H9 (cell line): ENCODE measurements at regions not wholly inside any gene's neighbourhood (a gene's known extent, or its start where the extent isn't known, plus 50 kb on each side); places are given as distances from the start of the nearest gene placed in this dataset.

Experiments used
- DNase-seq: peaks from one replicate; pipeline ENCODE4 v3.0.0-alpha.2; 2017
- H2AFZ ChIP-seq: one replicate; pipeline ENCODE4 v1.6.1; 2013; ENCODE audit warnings: mild to moderate bottlenecking, low read length, control low read depth, moderate library complexity
- H2AK5ac ChIP-seq: 2 replicates; pipeline ENCODE4 v1.6.1; 2013; ENCODE audit warnings: low read length, control low read depth, mixed read lengths; ENCODE audit not compliant: insufficient read length
- H2BK120ac ChIP-seq: one replicate; pipeline ENCODE4 v1.6.1; 2013; ENCODE audit warnings: low read depth, mild to moderate bottlenecking, low read length, control low read depth, inconsistent platforms; ENCODE audit not compliant: poor library complexity, severe bottlenecking
- H2BK12ac ChIP-seq: 2 replicates; pipeline ENCODE4 v1.6.1; 2013; ENCODE audit warnings: low read length, control low read depth, mixed read lengths, low read depth; ENCODE audit not compliant: insufficient read length
- H2BK15ac ChIP-seq: 2 replicates; pipeline ENCODE4 v1.6.1; 2013; ENCODE audit warnings: low read depth, low read length, control low read depth
- H2BK20ac ChIP-seq: one replicate; pipeline ENCODE4 v1.6.1; 2013; ENCODE audit warnings: low read depth, mild to moderate bottlenecking, low read length, control low read depth, inconsistent platforms; ENCODE audit not compliant: poor library complexity, severe bottlenecking
- H2BK5ac ChIP-seq: 2 replicates; pipeline ENCODE4 v1.6.1; 2013; ENCODE audit warnings: low read length, control low read depth, mixed read lengths; ENCODE audit not compliant: insufficient read length
- H3K14ac ChIP-seq: 2 replicates; pipeline ENCODE4 v1.6.1; 2013; ENCODE audit warnings: low read length, control low read depth; ENCODE audit not compliant: insufficient read depth
- H3K18ac ChIP-seq: 2 replicates; pipeline ENCODE4 v1.6.1; 2013; ENCODE audit warnings: low read depth, mild to moderate bottlenecking, mixed read lengths, low read length, control low read depth; ENCODE audit not compliant: insufficient read length
- H3K23ac ChIP-seq: 2 replicates; pipeline ENCODE4 v1.6.1; 2013; ENCODE audit warnings: low read length, control low read depth, mixed read lengths, low read depth; ENCODE audit not compliant: insufficient read length
- H3K23me2 ChIP-seq: 2 replicates; pipeline ENCODE4 v1.6.1; 2013; ENCODE audit warnings: low read depth, mild to moderate bottlenecking, mixed read lengths, low read length, control low read depth; ENCODE audit not compliant: insufficient read length, poor library complexity, severe bottlenecking
- H3K27ac ChIP-seq: 2 replicates; pipeline ENCODE4 v1.5.1; 2013; ENCODE audit warnings: low read length, control low read depth, mixed read lengths, low read depth; ENCODE audit not compliant: insufficient read length
- H3K27me3 ChIP-seq: 2 replicates; pipeline ENCODE4 v1.6.1; 2013; ENCODE audit warnings: low read length, control low read depth, inconsistent platforms; ENCODE audit not compliant: insufficient read depth
- H3K4ac ChIP-seq: 2 replicates; pipeline ENCODE4 v1.6.1; 2013; ENCODE audit warnings: low read depth, mild to moderate bottlenecking, control low read depth, inconsistent platforms, low read length, moderate library complexity
- H3K4me1 ChIP-seq: 2 replicates; pipeline ENCODE4 v1.6.1; 2013; ENCODE audit warnings: low read length, control low read depth, inconsistent platforms; ENCODE audit not compliant: insufficient read depth
- H3K4me2 ChIP-seq: 2 replicates; pipeline ENCODE4 v1.6.1; 2013; ENCODE audit warnings: low read length, control low read depth, mixed read lengths; ENCODE audit not compliant: insufficient read length, insufficient read depth
- H3K56ac ChIP-seq: 2 replicates; pipeline ENCODE4 v1.6.1; 2013; ENCODE audit warnings: low read depth, mild to moderate bottlenecking, mixed read lengths, low read length, control low read depth; ENCODE audit not compliant: insufficient read length
- H3K79me1 ChIP-seq: 2 replicates; pipeline ENCODE4 v1.6.1; 2013; ENCODE audit warnings: low read depth, mild to moderate bottlenecking, moderate library complexity, low read length, control low read depth, inconsistent platforms; ENCODE audit not compliant: insufficient read depth, poor library complexity, severe bottlenecking
- H3K79me2 ChIP-seq: 2 replicates; pipeline ENCODE4 v1.6.1; 2013; ENCODE audit warnings: low read length, control low read depth, inconsistent platforms; ENCODE audit not compliant: insufficient read depth
- H3K9ac ChIP-seq: 2 replicates; pipeline ENCODE4 v1.6.1; 2013; ENCODE audit warnings: low read length, control low read depth, mixed read lengths; ENCODE audit not compliant: insufficient read length; ENCODE audit errors: extremely low read depth
- H3K9me3 ChIP-seq: one replicate; pipeline ENCODE4 v1.6.1; 2013; ENCODE audit warnings: low read depth, low read length, inconsistent platforms; ENCODE audit not compliant: control insufficient read depth
- H3T11ph ChIP-seq: one replicate; pipeline ENCODE4 v1.6.1; 2013; ENCODE audit warnings: mild to moderate bottlenecking, low read length, control low read depth, inconsistent platforms
- H4K20me1 ChIP-seq: one replicate; pipeline ENCODE4 v1.6.1; 2013; ENCODE audit not compliant: control insufficient read depth, insufficient read length, insufficient read depth
- H4K5ac ChIP-seq: 2 replicates; pipeline ENCODE4 v1.6.1; 2013; ENCODE audit warnings: low read depth, mild to moderate bottlenecking, mixed read lengths, low read length, control low read depth; ENCODE audit not compliant: insufficient read length
- H4K8ac ChIP-seq: replicated peaks from 2 replicates; pipeline ENCODE4 v1.6.1; 2013; ENCODE audit warnings: low read length, control low read depth, mixed read lengths, low read depth; ENCODE audit not compliant: insufficient read length
- H4K91ac ChIP-seq: 2 replicates; pipeline ENCODE4 v1.6.1; 2013; ENCODE audit warnings: low read depth, mild to moderate bottlenecking, moderate library complexity, mixed read lengths, low read length, control low read depth; ENCODE audit not compliant: insufficient read length
- H3K27ac Mint-ChIP-seq, 3 experiments: 2 replicates in 2 of 3; 3 replicates in 1 of 3; pipeline ENCODE4 v1.8.0; 2020 to 2021; ENCODE audit warnings: mixed read lengths in 3 of 3, mild to moderate bottlenecking in 1 of 3, moderate library complexity in 1 of 3
- H3K27me3 Mint-ChIP-seq: 2 replicates; pipeline ENCODE4 v1.8.0; 2021; ENCODE audit warnings: low read depth, mild to moderate bottlenecking, moderate library complexity, mixed read lengths
- H3K36me3 Mint-ChIP-seq, 3 experiments: 2 replicates in 2 of 3; 3 replicates in 1 of 3; pipeline ENCODE4 v1.8.0; 2020 to 2021; ENCODE audit warnings: low read depth in 3 of 3, mixed read lengths in 3 of 3; ENCODE audit not compliant: insufficient read depth in 1 of 3
- H3K4me1 Mint-ChIP-seq, 2 experiments: 2 replicates each; pipeline ENCODE4 v1.8.0; 2020; ENCODE audit warnings: mixed read lengths in 2 of 2
- H3K4me3 Mint-ChIP-seq, 2 experiments: 2 replicates in 1 of 2; 3 replicates in 1 of 2; pipeline ENCODE4 v1.8.0; 2020 to 2021; ENCODE audit warnings: mild to moderate bottlenecking in 2 of 2, mixed read lengths in 2 of 2, moderate library complexity in 1 of 2
- H3K9me3 Mint-ChIP-seq, 2 experiments: 2 replicates in 1 of 2; 3 replicates in 1 of 2; pipeline ENCODE4 v1.8.0; 2020; ENCODE audit warnings: mild to moderate bottlenecking in 2 of 2, mixed read lengths in 2 of 2, moderate library complexity in 1 of 2
- WGBS: extraction: QIAGEN DNeasy Blood & Tissue Kit; methylation state at CpG from one replicate; pipeline ENCODE4 v1.1.7; 2013; ENCODE audit warnings: missing lambda C conversion rate, low lambda C conversion rate, mixed read lengths; ENCODE audit not compliant: insufficient read length; ENCODE audit errors: extremely low coverage; 5-methylcytosine and 5-hydroxymethylcytosine counted together
- TF ChIP-seq, protein P1 (sequence below): fragments of 200-600 bp; sonication (generic); conservative IDR thresholded peaks from 3 replicates; pipeline ENCODE4 v1.8.0; 2021; ENCODE audit warnings: antibody characterized with exemption, mild to moderate bottlenecking

DNA sequence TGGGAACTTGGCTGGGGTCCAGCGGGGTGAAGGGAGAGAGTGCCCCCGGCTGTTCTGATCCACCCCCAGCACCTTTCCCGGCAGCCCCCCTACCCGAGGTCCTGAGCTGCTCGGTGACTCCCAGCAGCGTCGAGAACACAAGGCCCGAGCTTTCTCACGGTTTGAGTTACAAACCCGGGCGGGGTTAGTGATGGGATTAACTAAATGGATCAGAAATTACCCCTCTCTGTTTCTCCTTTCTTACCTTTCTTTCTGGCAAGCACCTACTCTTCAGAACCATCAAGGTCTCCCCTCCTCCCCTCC is 139.4 kb upstream of the GPC1 start:
- Histone ChIP-seq H2BK12ac (no peak overlapping the region), H2BK15ac (no peak overlapping the region), H4K20me1 (no peaks in the 10 kb centered on the region), H2BK120ac (no peak overlapping the region), H3T11ph (no peak overlapping the region), H3K4ac (no peak overlapping the region), H3K4me1 (no peaks in the 10 kb centered on the region; the same call in 1 of the 2 replicates), H3K9ac (no peak overlapping the region), H3K4me2 (no peak overlapping the region), H2AK5ac (no peak overlapping the region), H3K14ac (no peak overlapping the region), H2BK5ac (no peak overlapping the region), H3K27me3 (no peaks in the 10 kb centered on the region), H4K8ac (no peak overlapping the region), H4K5ac (no peak overlapping the region), H4K91ac (no peak overlapping the region), H2AFZ (no peak overlapping the region), H3K23ac (no peak overlapping the region), H3K79me1 (no peaks in the 10 kb centered on the region), H3K23me2 (no peaks in the 10 kb centered on the region), H3K56ac (no peak overlapping the region), H3K27ac (no peak overlapping the region), H3K18ac (no peak overlapping the region), H3K79me2 (no peaks in the 10 kb centered on the region), H3K9me3 (no peaks in the 10 kb centered on the region), H2BK20ac (no peak overlapping the region)
- TF ChIP-seq, protein P1, sequence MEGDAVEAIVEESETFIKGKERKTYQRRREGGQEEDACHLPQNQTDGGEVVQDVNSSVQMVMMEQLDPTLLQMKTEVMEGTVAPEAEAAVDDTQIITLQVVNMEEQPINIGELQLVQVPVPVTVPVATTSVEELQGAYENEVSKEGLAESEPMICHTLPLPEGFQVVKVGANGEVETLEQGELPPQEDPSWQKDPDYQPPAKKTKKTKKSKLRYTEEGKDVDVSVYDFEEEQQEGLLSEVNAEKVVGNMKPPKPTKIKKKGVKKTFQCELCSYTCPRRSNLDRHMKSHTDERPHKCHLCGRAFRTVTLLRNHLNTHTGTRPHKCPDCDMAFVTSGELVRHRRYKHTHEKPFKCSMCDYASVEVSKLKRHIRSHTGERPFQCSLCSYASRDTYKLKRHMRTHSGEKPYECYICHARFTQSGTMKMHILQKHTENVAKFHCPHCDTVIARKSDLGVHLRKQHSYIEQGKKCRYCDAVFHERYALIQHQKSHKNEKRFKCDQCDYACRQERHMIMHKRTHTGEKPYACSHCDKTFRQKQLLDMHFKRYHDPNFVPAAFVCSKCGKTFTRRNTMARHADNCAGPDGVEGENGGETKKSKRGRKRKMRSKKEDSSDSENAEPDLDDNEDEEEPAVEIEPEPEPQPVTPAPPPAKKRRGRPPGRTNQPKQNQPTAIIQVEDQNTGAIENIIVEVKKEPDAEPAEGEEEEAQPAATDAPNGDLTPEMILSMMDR, result no peak
- H3K4me1 Mint-ChIP-seq, result peaks cover 28 to 51% of the 10 kb centered on the region in 2 experiments
- no peaks in the 10 kb centered on the region for H3K9me3 Mint-ChIP-seq
- no CpG with 5 or more reads among the region's 11 CpGs for WGBS
- no peak overlapping the region for H3K4me3 Mint-ChIP-seq
- H3K27ac Mint-ChIP-seq, result peak overlapping the region in 1 of 3 experiments; percentile 95; a peak in 1 of 7 replicates
- DNase-seq, result no peak
- H3K27me3 Mint-ChIP-seq, result peaks cover 2% of the 10 kb centered on the region
- H3K36me3 Mint-ChIP-seq, result no peaks in the 10 kb centered on the region; a peak in 1 of 7 replicates
